ENCODE measurements at regions not wholly inside any gene's neighbourhood (a gene's known extent, or its start where the extent isn't known, plus 50 kb on each side); places are given as distances from the start of the nearest gene placed in this dataset.
"Not testable (repeated sequence)": the region's sequence is repeated elsewhere in the genome, so short reads cannot be mapped to it uniquely, and the experiment has no call there.

- DNase-seq; in situ Hi-C loops (cut with MboI; ENCODE audit: low sequenced_read_pairs); H3K14ac ChIP-seq (replicated peaks; ENCODE audit: low read depth, low read length); H3K56ac ChIP-seq (ENCODE audit: extremely low read depth, insufficient read depth, low read length); H2BK15ac ChIP-seq (ENCODE audit: low read depth, low read length); H3K36me3 ChIP-seq (ENCODE audit: control insufficient read depth, insufficient read depth, low read length); intact Hi-C loops (cut with micrococcal nuclease); H3K4me2 ChIP-seq (ENCODE audit: low read depth, low read length); dilution Hi-C loops (cut with HindIII; ENCODE audit: low sequenced_read_pairs, unreplicated experiment); H2AK5ac ChIP-seq (ENCODE audit: low read depth, low read length); H3K18ac ChIP-seq (ENCODE audit: low read depth, low read length); H3K9me3 ChIP-seq (ENCODE audit: control insufficient read depth, insufficient read depth, low read length); H2BK20ac ChIP-seq (ENCODE audit: low read depth, low read length); H3K23ac ChIP-seq (ENCODE audit: low read depth, low read length); H2BK5ac ChIP-seq (ENCODE audit: low read depth, low read length, poor library complexity, severe bottlenecking); H3K4ac ChIP-seq (ENCODE audit: low read depth, low read length); H2AFZ ChIP-seq (replicated peaks; ENCODE audit: low read length, poor library complexity); H4K20me1 ChIP-seq (ENCODE audit: insufficient read depth, low read length); ATAC-seq (ENCODE audit: low read depth); H4K5ac ChIP-seq (ENCODE audit: low read depth, low read length); H4K91ac ChIP-seq (ENCODE audit: insufficient read depth, low read depth, low read length); H2BK120ac ChIP-seq (ENCODE audit: low read depth, low read length); BruUV-seq (replicated peaks); H3K4me3 ChIP-seq (ENCODE audit: insufficient read depth, low read depth, low read length); H3K9me1 ChIP-seq (ENCODE audit: insufficient read depth, low read length); H3K4me1 ChIP-seq (ENCODE audit: control insufficient read depth, insufficient read depth, low read length); H2AK9ac ChIP-seq (replicated peaks; ENCODE audit: low read depth, low read length, poor library complexity); H3K27me3 ChIP-seq (ENCODE audit: control insufficient read depth, insufficient read depth, low read length); H4K8ac ChIP-seq (ENCODE audit: low read depth in 2 of 2, low read length in 2 of 2); POLR2A ChIA-PET (ENCODE audit: unreplicated experiment); H3K9ac ChIP-seq (ENCODE audit: low read depth, low read length); H3K27ac ChIP-seq (ENCODE audit: insufficient read depth, low read length): not testable (repeated sequence)
- peaks cover 0 to 18% of the 10 kb centered on the region in 2 experiments; a peak in 1 of 4 replicates for H3K79me1 ChIP-seq (ENCODE audit: low read depth in 1 of 2, low read length in 2 of 2)
- no CpG with 5 or more reads among the region's 11 CpGs for WGBS, 2 experiments (ENCODE audit: extremely low coverage in 2 of 2, insufficient read length in 1 of 2)
- CTCF ChIA-PET, result interaction anchor here (1.2 kb wide), 1 partner anchor 20 kb away, joined by 3 read pairs; no protein-coding TSS in a partner anchor
These were observed 60.4 kb downstream of the SIPA1L2 start for GRCh38 chr1:232569554-232569921.

Data from IMR-90 (cell line).